HL-60 (cell line): ENCODE measurements at regions not wholly inside any gene's neighbourhood (a gene's known extent, or its start where the extent isn't known, plus 50 kb on each side); places are given as distances from the start of the nearest gene placed in this dataset.

ENCODE experiments used
- GABPA ChIP-seq: IDR thresholded peaks from 2 replicates; pipeline ENCODE4 v1.6.1; 2012; ENCODE audit warnings: low read depth
- POLR2AphosphoS5 ChIP-seq: IDR thresholded peaks from 2 replicates; pipeline ENCODE4 v1.6.1; 2012; ENCODE audit warnings: low read depth
- TF ChIP-seq, protein P1 (sequence below): IDR thresholded peaks from one replicate; pipeline ENCODE4 v1.5.1; 2011; ENCODE audit warnings: low read length, control low read depth, inconsistent platforms; ENCODE audit not compliant: insufficient read depth
- TF ChIP-seq, protein P2 (sequence below): IDR thresholded peaks from 2 replicates; pipeline ENCODE4 v1.6.1; 2012; ENCODE audit warnings: low read depth; ENCODE audit not compliant: insufficient replicate concordance

DNA sequence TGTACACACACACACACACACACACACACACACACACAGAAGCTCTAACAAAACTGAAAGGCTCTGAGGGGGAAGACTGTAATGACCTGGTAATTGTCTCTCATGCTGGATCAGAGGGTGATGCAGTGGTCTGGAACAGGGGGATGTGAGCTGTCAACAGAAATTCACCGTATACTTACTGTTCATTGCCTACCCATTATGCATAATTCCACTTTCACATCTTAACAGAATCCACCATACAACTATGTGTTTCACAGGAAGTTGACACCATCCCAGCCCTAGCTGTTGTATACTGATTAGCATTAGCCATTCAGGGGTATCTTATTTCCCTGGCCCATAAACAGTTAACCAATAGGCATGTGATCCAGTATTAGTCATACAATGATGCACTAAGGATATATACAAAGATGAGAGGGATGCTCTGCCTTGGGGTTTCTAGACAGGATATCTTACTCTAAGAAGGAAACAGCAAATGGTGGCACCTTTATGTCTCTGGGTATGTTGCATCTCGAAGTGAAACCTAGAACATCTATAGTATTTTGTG, 396.5 kb upstream of the BRINP1 start:
- TF ChIP-seq, protein P1, sequence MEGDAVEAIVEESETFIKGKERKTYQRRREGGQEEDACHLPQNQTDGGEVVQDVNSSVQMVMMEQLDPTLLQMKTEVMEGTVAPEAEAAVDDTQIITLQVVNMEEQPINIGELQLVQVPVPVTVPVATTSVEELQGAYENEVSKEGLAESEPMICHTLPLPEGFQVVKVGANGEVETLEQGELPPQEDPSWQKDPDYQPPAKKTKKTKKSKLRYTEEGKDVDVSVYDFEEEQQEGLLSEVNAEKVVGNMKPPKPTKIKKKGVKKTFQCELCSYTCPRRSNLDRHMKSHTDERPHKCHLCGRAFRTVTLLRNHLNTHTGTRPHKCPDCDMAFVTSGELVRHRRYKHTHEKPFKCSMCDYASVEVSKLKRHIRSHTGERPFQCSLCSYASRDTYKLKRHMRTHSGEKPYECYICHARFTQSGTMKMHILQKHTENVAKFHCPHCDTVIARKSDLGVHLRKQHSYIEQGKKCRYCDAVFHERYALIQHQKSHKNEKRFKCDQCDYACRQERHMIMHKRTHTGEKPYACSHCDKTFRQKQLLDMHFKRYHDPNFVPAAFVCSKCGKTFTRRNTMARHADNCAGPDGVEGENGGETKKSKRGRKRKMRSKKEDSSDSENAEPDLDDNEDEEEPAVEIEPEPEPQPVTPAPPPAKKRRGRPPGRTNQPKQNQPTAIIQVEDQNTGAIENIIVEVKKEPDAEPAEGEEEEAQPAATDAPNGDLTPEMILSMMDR = no peak
- TF ChIP-seq GABPA (no peak), POLR2AphosphoS5 (no peak)
- TF ChIP-seq, protein P2, sequence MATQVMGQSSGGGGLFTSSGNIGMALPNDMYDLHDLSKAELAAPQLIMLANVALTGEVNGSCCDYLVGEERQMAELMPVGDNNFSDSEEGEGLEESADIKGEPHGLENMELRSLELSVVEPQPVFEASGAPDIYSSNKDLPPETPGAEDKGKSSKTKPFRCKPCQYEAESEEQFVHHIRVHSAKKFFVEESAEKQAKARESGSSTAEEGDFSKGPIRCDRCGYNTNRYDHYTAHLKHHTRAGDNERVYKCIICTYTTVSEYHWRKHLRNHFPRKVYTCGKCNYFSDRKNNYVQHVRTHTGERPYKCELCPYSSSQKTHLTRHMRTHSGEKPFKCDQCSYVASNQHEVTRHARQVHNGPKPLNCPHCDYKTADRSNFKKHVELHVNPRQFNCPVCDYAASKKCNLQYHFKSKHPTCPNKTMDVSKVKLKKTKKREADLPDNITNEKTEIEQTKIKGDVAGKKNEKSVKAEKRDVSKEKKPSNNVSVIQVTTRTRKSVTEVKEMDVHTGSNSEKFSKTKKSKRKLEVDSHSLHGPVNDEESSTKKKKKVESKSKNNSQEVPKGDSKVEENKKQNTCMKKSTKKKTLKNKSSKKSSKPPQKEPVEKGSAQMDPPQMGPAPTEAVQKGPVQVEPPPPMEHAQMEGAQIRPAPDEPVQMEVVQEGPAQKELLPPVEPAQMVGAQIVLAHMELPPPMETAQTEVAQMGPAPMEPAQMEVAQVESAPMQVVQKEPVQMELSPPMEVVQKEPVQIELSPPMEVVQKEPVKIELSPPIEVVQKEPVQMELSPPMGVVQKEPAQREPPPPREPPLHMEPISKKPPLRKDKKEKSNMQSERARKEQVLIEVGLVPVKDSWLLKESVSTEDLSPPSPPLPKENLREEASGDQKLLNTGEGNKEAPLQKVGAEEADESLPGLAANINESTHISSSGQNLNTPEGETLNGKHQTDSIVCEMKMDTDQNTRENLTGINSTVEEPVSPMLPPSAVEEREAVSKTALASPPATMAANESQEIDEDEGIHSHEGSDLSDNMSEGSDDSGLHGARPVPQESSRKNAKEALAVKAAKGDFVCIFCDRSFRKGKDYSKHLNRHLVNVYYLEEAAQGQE = no peak
